Panc1 (cell line): ENCODE measurements at regions not wholly inside any gene's neighbourhood (a gene's known extent, or its start where the extent isn't known, plus 50 kb on each side); places are given as distances from the start of the nearest gene placed in this dataset.

Experiments used
- POLR2AphosphoS5 ChIP-seq: IDR thresholded peaks from 2 replicates; pipeline ENCODE4 v1.6.1; 2012; ENCODE audit warnings: mild to moderate bottlenecking, low read depth, low read length, moderate library complexity
- TF ChIP-seq, protein P1 (sequence below): fragments of 450-650 bp; IDR thresholded peaks from 2 replicates; pipeline ENCODE4 v1.5.1; 2017; ENCODE audit warnings: mild to moderate bottlenecking

DNA sequence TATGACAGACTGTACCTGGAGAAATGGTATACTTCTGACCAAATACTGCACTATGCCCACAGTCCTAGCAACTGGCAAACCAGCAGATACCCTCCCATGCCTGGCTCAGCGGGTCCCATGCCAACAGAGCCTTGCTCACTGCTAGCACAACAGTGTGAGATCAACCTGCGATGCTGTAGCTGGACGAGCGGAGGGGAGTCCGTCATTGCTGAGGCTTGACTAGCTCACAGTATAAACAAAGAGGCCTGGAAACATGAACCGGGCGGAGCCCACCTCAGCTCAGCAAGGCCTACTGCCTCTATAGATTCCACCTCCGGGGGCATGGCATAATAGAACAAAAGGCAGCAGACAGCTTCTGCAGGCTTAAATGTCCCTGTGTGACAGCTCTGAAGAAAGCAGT is 93.2 kb upstream of the CAB39 start:
- TF ChIP-seq, protein P1, sequence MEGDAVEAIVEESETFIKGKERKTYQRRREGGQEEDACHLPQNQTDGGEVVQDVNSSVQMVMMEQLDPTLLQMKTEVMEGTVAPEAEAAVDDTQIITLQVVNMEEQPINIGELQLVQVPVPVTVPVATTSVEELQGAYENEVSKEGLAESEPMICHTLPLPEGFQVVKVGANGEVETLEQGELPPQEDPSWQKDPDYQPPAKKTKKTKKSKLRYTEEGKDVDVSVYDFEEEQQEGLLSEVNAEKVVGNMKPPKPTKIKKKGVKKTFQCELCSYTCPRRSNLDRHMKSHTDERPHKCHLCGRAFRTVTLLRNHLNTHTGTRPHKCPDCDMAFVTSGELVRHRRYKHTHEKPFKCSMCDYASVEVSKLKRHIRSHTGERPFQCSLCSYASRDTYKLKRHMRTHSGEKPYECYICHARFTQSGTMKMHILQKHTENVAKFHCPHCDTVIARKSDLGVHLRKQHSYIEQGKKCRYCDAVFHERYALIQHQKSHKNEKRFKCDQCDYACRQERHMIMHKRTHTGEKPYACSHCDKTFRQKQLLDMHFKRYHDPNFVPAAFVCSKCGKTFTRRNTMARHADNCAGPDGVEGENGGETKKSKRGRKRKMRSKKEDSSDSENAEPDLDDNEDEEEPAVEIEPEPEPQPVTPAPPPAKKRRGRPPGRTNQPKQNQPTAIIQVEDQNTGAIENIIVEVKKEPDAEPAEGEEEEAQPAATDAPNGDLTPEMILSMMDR = no peak
- TF ChIP-seq POLR2AphosphoS5 = no peak
